ENCODE measurements at regions not wholly inside any gene's neighbourhood (a gene's known extent, or its start where the extent isn't known, plus 50 kb on each side); places are given as distances from the start of the nearest gene placed in this dataset.

- no peak for TF ChIP-seq CTCF (IDR thresholded peaks at IDR 0.05)
- no peak for TF ChIP-seq POLR2A (IDR thresholded peaks at IDR 0.05)
Observed at GRCh38 chr10:80894797-80895467, 357.2 kb downstream of the SH2D4B start.
